ENCODE measurements at regions not wholly inside any gene's neighbourhood (a gene's known extent, or its start where the extent isn't known, plus 50 kb on each side); places are given as distances from the start of the nearest gene placed in this dataset.

GRCh38 chr4:113837397-113837796 lies 75.9 kb upstream of the CAMK2D start:
- TF ChIP-seq USF1 (IDR thresholded peaks at IDR 0.05): no peak
- TF ChIP-seq FOXM1 (IDR thresholded peaks at IDR 0.05; ENCODE audit: borderline replicate concordance, low read depth): no peak
- no peak for TF ChIP-seq TAF1 (IDR thresholded peaks at IDR 0.05; ENCODE audit: low read depth)

Data from Ishikawa (cell line).